ENCODE measurements at regions not wholly inside any gene's neighbourhood (a gene's known extent, or its start where the extent isn't known, plus 50 kb on each side); places are given as distances from the start of the nearest gene placed in this dataset.

DNA sequence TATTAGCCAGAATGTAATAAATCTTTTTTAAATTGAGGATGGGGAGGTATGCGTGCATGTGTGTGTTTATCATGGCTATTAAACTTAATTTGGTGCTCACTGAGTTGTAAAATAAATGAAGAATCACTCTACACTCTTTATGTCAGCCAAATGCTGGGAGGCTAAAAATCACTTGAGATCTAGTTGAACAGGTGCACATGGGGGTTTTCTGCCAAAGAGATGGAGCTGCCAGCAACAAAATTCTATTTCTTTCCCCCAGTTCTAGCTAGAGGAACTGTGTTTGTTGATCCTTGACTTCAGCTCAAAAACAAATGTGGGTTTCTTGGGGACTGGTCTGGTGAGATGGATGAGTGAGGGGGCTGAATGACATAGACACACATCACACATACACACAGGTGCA lies 183.3 kb upstream of the BTBD3 start:
- no peak for DNase-seq (ENCODE audit: low read depth in 4 of 4, low spot score in 1 of 4)

- DNase-seq (ENCODE audit: low read depth in 4 of 4, low spot score in 1 of 4): no peak
Measured at GRCh38 chr20:11738852-11739251, 178.8 kb upstream of the BTBD3 start.

DNA sequence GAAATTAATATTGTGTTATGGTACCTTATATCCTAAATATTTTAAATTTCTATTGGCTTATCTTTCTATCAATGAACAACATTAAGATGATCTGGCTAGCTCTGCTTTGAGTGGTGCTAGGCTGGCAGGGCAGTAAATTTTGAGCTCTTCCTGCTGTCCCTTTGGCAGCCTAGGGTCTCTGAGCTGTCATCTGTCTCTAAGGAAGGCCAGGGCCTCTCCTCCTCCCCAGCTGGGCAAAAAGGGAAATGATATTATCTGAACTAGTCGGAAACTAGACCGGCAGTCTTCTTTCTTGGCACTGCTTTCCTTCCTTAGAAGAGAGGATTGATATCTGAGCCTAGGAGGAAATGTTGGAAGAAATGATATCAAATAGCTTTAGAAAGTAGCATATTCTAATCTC lies 176.7 kb upstream of the BTBD3 start:
- no peak for DNase-seq (ENCODE audit: low read depth in 4 of 4, low spot score in 1 of 4)

- no peak for DNase-seq (ENCODE audit: low read depth in 4 of 4, low spot score in 1 of 4)
Measured at GRCh38 chr20:11745145-11745544, 172.5 kb upstream of the BTBD3 start.

DNA sequence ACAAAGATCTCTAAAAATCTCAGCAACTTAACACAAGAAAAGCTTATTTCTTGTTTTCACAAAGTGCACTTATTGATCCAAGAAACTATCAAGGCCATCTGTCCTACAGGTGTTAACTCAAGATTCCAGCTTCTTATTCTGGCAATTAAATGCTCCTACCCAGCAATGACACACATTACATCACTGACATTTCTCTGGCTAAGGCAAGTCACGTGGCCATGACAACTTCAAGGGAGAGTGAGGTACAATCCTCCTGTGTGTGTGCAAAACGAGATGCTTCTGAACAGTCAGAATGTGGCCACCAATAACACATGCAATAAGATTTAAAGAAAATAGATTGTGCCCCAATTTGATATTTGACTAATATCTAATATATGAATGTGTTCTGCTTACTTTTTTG lies 169.3 kb upstream of the BTBD3 start:
- no peak for DNase-seq (ENCODE audit: low read depth in 4 of 4, low spot score in 1 of 4)

GRCh38 chr20:11752336-11752735 lies 165.4 kb upstream of the BTBD3 start:
- DNase-seq (ENCODE audit: low read depth in 4 of 4, low spot score in 1 of 4): no peak

DNA sequence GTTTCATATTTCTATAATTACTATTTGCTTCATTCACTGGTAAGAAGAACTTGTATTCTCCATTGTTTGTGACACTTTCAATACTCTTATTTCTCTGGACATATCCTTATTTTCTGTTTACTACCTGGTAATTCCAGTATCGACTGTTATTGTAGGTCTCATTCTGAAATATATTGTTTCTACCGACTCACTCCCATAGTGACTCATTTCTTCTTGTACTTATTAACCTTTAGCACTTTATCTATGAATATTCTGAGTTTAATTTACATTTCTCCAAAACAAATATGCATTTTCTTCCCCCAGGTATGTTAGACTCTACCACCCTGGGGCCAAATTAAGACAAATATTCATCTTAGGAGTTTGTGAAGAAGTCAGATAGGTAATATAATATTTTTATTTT lies 164.5 kb upstream of the BTBD3 start:
- no peak for DNase-seq (ENCODE audit: low read depth in 4 of 4, low spot score in 1 of 4)

DNA sequence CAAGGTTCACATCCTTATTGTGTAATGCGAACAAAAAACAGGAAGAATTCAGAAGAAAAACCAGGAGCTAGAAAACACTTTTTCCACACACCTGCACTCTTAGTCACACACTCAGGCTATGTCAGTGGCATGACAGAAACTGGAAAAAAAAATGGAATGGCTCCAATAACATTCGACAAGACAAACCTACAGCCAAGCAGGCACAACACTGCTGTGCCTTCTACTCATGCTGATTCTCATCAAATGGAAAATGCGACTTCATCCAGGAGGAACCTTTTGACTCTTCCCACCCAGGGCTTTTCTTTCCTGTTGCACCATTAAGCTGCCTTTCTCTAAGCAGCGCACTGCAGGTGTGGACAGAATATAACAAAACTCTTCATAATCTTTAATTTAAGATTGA lies 163.2 kb upstream of the BTBD3 start:
- no peak for DNase-seq (ENCODE audit: low read depth in 4 of 4, low spot score in 1 of 4)

- no peak for DNase-seq (ENCODE audit: low read depth in 4 of 4, low spot score in 1 of 4)
Measured at GRCh38 chr20:11755071-11755841, 162.4 kb upstream of the BTBD3 start.

GRCh38 chr20:11761497-11761896 lies 156.2 kb upstream of the BTBD3 start:
- no peak for DNase-seq (ENCODE audit: low read depth in 4 of 4, low spot score in 1 of 4)

DNA sequence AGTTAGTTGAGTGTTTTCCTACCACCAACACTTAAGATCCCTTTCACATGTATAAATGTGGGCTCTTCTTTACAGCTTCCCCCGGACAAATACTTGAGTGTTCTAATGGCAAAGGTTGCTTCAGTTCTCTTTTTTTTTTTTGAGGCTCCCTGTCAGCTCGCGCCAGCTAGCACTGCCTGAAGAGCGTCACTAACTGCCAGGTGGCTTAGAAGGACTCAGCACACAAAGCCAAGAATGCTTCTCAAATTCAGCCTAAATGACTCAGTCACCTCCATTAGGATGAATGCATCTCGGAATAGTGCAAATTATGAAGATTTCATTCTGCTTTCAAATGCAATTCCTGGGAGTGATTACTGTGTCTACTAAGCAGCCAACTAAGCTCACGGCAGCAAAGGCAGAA lies 150.7 kb upstream of the BTBD3 start:
- no peak for DNase-seq (ENCODE audit: low read depth in 4 of 4, low spot score in 1 of 4)

GRCh38 chr20:11769825-11770224 lies 147.9 kb upstream of the BTBD3 start:
- DNase-seq (ENCODE audit: low read depth in 4 of 4, low spot score in 1 of 4): no peak

GRCh38 chr20:11772226-11772730 lies 145.4 kb upstream of the BTBD3 start:
- DNase-seq (ENCODE audit: low read depth in 4 of 4, low spot score in 1 of 4): no peak

DNA sequence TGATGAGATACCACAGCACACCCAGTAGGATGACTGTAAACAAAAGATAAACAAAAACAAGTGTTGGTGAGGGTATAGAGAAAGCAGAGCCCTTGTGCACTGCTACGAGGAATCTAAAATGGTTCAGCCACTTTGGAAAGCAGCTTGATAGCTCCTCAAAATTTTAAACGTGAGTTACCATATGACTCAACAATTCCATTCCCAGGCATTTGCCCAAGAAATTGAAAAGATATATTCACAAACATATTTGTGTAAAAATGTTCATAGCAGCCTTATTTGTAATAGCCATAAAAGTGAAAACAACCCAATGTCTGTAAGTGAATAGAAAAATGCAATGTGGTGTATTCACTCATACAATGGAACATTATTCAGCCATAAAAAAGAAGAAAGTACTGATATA lies 141.0 kb upstream of the BTBD3 start:
- no peak for DNase-seq (ENCODE audit: low read depth in 4 of 4, low spot score in 1 of 4)

GRCh38 chr20:11777387-11778205 lies 140.1 kb upstream of the BTBD3 start:
- DNase-seq (ENCODE audit: low read depth in 4 of 4, low spot score in 1 of 4): no peak

DNA sequence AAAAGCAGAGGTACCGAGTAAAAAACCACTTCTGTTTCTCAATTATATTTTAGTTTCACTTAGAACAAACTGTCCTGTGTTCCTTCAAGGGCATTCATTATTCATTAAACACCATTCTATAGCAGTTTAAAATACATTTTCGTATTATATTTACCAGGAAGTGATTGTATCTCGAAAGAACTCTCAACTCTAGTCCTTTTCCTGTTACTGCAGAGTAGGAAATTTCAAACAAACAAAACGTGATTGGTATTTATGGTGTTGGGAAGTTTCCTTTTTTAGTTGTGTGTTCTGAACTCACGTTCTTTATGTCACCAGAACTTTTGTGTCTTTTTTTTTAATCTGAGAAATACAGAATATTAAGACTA lies 139.5 kb upstream of the BTBD3 start:
- DNase-seq (ENCODE audit: low read depth in 4 of 4, low spot score in 1 of 4): no peak

GRCh38 chr20:11780765-11781369 lies 136.8 kb upstream of the BTBD3 start:
- DNase-seq (ENCODE audit: low read depth in 4 of 4, low spot score in 1 of 4): no peak

DNA sequence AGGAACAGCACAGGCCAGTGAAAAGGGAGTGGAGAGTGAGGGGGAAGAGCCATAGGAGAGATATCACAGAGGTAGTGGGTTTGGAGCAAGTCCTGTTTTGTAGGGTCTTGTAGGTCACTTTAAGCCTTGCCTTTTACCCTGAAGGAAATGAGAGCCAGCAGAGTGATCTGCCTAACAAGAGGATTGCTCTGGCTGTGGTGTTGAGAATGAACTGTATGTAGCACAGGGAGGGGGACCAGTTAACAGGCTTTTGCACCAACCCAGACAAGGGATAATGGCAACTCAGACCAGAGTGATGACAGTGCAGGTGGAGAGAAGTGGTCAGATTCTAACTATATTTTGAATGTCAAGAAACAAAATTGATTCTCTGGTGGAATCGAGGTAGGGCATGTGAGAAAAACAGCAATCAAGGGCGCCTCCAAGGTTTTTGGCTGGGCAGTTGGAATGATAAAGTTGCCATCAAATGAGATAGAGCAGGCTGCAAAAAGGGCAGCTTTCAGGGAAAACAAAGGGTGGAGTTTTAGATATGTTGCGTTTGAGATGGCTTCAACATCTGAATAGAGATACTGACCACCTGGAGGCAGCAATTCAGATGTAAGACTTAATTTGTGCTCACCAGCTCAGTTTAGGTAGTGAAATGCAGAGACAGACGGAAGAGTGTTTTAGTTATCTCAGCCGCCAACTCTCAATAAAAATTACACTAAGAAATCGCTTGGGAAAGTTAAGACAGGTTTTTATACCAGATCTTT lies 134.4 kb upstream of the BTBD3 start:
- DNase-seq (ENCODE audit: low read depth in 4 of 4, low spot score in 1 of 4): no peak

DNA sequence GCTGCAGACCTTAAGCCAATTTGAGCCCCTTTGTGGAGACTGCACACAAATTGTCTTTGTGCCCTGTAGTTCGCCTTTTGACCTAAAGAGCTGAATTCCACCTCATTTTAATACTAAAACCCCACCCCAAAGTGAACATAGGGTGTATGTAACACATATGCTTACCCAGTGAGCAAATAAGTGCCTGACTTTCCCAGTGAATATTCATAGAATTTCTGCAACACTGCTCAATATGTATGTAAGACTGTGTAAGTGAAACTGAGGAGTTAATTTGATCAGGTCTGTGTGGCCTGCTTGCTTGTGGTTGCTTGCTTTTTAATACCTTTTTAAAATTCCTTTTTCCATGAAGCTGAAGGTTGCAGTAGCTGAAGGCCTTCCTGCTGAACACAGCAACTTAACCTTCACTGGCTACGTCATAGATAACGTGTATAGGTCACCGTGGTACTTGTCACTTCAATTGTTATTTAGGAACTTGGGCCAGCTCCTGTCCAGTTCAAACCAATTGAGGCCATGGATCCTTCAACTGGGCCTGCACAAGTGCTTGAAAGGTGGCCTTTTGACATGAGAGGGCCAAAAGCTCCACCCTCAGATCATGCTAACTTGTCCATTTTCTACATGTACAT lies 131.7 kb upstream of the BTBD3 start:
- no peak for DNase-seq (ENCODE audit: low read depth in 4 of 4, low spot score in 1 of 4)

- no peak for DNase-seq (ENCODE audit: low read depth in 4 of 4, low spot score in 1 of 4)
Measured at GRCh38 chr20:11790046-11790445, 127.6 kb upstream of the BTBD3 start.

DNA sequence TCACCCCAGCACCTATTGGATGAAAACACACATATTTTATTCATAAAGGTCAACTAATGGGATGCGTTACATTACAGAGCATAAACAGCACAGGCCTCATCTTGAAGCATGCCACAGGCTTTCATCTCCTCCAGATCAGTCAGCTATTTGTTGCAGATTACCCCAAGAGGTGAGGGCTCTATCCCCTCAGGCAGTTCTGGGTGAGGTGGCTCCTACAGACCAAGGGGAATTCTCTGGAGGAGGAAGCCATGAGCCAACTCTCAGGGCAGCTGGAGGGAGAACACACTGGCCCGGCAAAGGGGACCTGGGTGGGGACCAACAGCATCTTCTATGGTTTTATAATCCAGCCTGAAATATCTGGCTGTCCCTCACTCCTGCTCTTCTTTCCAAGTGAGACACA lies 126.4 kb upstream of the BTBD3 start:
- DNase-seq (ENCODE audit: low read depth in 4 of 4, low spot score in 1 of 4): no peak

All from stimulated activated CD4-positive, alpha-beta T cell treated with anti-CD3 and anti-CD28 coated beads, Interleukin-1b, Interleukin-23, amount 100 ng/mL, for 24 hours (primary cell).